SU-DHL-6 (cell line): ENCODE measurements at regions not wholly inside any gene's neighbourhood (a gene's known extent, or its start where the extent isn't known, plus 50 kb on each side); places are given as distances from the start of the nearest gene placed in this dataset.

ENCODE experiments used
- H2AFZ ChIP-seq: fragments of 200-600 bp; sonication (generic); 2 replicates; pipeline ENCODE4 v1.6.1; 2014; ENCODE audit warnings: low read depth, mild to moderate bottlenecking, moderate library complexity, mixed read lengths, antibody characterized with exemption, low read length; ENCODE audit not compliant: severe bottlenecking
- H3F3A ChIP-seq: fragments of 200-600 bp; shearing (Covaris generic); 2 replicates; pipeline ENCODE4 v1.6.0; 2016; ENCODE audit warnings: antibody characterized with exemption, mild to moderate bottlenecking; ENCODE audit not compliant: insufficient read depth
- H3K27ac ChIP-seq: fragments of 200-600 bp; sonication (generic); 2 replicates; pipeline ENCODE4 v1.5.1; 2016; ENCODE audit warnings: low read depth, mild to moderate bottlenecking, low read length, moderate library complexity, mixed read lengths
- H3K27me3 ChIP-seq: fragments of 200-600 bp; sonication (generic), shearing (Covaris generic); 2 replicates; pipeline ENCODE4 v1.6.0; 2014; ENCODE audit warnings: mild to moderate bottlenecking, low read length
- H3K36me3 ChIP-seq: fragments of 200-600 bp; sonication (generic); 2 replicates; pipeline ENCODE4 v1.6.1; 2014; ENCODE audit warnings: mild to moderate bottlenecking, low read length, mixed read lengths
- H3K4me2 ChIP-seq: fragments of 300-600, 200-600 bp; shearing (Covaris generic), sonication (generic); 2 replicates; pipeline ENCODE4 v1.6.0; 2014; ENCODE audit warnings: low read length, low read depth, mild to moderate bottlenecking; ENCODE audit not compliant: poor library complexity, severe bottlenecking
- H3K4me3 ChIP-seq: fragments of 200-600 bp; sonication (generic); 2 replicates; pipeline ENCODE4 v1.5.1; 2014; ENCODE audit warnings: antibody characterized with exemption, low read length, mild to moderate bottlenecking, mixed read lengths; ENCODE audit not compliant: insufficient read depth, poor library complexity, severe bottlenecking
- H3K79me2 ChIP-seq: fragments of 200-600 bp; sonication (generic); 2 replicates; pipeline ENCODE4 v1.6.1; 2014; ENCODE audit warnings: mild to moderate bottlenecking, low read length, moderate library complexity; ENCODE audit not compliant: insufficient read depth
- H3K9ac ChIP-seq: fragments of 200-600 bp; sonication (generic); 2 replicates; pipeline ENCODE4 v1.7.0; 2014; ENCODE audit warnings: mild to moderate bottlenecking, low read length
- H3K9me2 ChIP-seq: fragments of 200-600 bp; sonication (generic); replicated peaks from 2 replicates; pipeline ENCODE4 v1.6.1; 2014; ENCODE audit warnings: low read length; ENCODE audit not compliant: insufficient read depth
- H3K9me3 ChIP-seq: fragments of 200-600 bp; sonication (generic); 2 replicates; pipeline ENCODE4 v1.6.1; 2014; ENCODE audit warnings: low read length, mixed read lengths; ENCODE audit not compliant: insufficient read depth
- H4K20me1 ChIP-seq: fragments of 200-600 bp; sonication (generic); 2 replicates; pipeline ENCODE4 v1.6.1; 2014; ENCODE audit warnings: low read depth, mild to moderate bottlenecking, antibody characterized with exemption, low read length, moderate library complexity, mixed read lengths
- EZH2phosphoT487 ChIP-seq: fragments of 200-600 bp; sonication (generic), shearing (Covaris generic); conservative IDR thresholded peaks from 2 replicates; pipeline ENCODE4 v1.6.1; 2018; ENCODE audit warnings: mild to moderate bottlenecking, antibody characterized with exemption, low read length, moderate library complexity, mixed read lengths
- TF ChIP-seq, protein P1 (sequence below): fragments of 200-600 bp; sonication (generic); IDR thresholded peaks from one replicate; pipeline ENCODE4 v1.5.1; 2017; ENCODE audit warnings: antibody characterized with exemption, mild to moderate bottlenecking, low read length, moderate library complexity; ENCODE audit not compliant: insufficient read depth, poor library complexity, severe bottlenecking

DNA sequence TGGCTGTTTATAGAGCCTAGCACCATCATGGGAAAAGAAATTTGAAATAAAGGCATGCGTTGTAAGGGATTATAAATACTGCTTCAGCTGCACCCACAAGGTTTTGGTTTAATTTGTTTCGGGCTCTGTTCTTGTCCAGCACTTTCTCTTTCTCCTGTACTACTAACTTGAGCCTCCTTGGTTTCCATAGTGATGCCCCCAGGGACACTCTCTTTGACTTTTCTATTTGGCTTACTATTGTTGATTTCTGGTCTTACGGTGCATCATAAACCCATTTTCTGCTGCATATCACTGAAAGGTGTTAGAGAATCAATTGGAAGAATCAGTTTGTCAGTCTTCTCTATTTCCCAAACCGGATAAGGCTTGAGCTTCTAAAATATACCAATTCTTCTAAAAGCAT is 1674.3 kb upstream of the RAG2 start:
- no peak overlapping the region for H3K4me2 ChIP-seq
- H3K9me2 ChIP-seq: no peaks in the 10 kb centered on the region
- no peaks in the 10 kb centered on the region for H3K79me2 ChIP-seq
- no peaks in the 10 kb centered on the region for H3K36me3 ChIP-seq
- H2AFZ ChIP-seq: no peak overlapping the region
- no peaks in the 10 kb centered on the region for H3F3A ChIP-seq
- no peak for TF ChIP-seq EZH2phosphoT487
- TF ChIP-seq, protein P1, sequence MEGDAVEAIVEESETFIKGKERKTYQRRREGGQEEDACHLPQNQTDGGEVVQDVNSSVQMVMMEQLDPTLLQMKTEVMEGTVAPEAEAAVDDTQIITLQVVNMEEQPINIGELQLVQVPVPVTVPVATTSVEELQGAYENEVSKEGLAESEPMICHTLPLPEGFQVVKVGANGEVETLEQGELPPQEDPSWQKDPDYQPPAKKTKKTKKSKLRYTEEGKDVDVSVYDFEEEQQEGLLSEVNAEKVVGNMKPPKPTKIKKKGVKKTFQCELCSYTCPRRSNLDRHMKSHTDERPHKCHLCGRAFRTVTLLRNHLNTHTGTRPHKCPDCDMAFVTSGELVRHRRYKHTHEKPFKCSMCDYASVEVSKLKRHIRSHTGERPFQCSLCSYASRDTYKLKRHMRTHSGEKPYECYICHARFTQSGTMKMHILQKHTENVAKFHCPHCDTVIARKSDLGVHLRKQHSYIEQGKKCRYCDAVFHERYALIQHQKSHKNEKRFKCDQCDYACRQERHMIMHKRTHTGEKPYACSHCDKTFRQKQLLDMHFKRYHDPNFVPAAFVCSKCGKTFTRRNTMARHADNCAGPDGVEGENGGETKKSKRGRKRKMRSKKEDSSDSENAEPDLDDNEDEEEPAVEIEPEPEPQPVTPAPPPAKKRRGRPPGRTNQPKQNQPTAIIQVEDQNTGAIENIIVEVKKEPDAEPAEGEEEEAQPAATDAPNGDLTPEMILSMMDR: no peak
- H3K9me3 ChIP-seq: no peaks in the 10 kb centered on the region
- no peaks in the 10 kb centered on the region for H4K20me1 ChIP-seq
- no peak overlapping the region for H3K9ac ChIP-seq
- no peaks in the 10 kb centered on the region for H3K27me3 ChIP-seq
- H3K27ac ChIP-seq: no peak overlapping the region
- H3K4me3 ChIP-seq: no peak overlapping the region

DNA sequence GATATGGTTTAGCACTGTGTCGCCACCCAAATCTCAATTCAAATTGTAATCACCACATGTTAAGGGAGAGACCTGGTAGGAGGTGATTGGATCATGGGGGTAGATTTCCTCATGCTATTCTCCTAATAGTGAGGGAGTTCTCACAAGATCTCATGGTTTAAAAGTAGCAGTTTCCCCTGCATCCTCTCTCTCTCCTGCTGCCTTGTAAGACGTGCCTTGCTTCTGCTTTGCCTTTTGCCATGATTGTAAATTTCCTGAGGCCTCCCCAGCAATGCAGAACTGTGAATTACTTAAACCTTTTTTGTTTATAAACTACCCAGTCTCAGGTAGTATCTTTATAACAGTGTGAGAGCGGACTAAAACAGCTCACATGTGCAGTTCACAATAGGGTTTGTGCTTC is 1668.7 kb upstream of the RAG2 start:
- Histone ChIP-seq H3K9me2 (no peaks in the 10 kb centered on the region), H3K9me3 (peaks cover 4% of the 10 kb centered on the region; the same call in 1 of the 2 replicates), H3F3A (no peaks in the 10 kb centered on the region), H3K9ac (no peak overlapping the region), H3K4me3 (no peak overlapping the region), H2AFZ (no peak overlapping the region), H4K20me1 (no peaks in the 10 kb centered on the region), H3K27ac (no peak overlapping the region), H3K79me2 (no peaks in the 10 kb centered on the region), H3K27me3 (no peaks in the 10 kb centered on the region), H3K36me3 (no peaks in the 10 kb centered on the region), H3K4me2 (no peak overlapping the region)
- no peak for TF ChIP-seq EZH2phosphoT487
- TF ChIP-seq, protein P1: no peak

DNA sequence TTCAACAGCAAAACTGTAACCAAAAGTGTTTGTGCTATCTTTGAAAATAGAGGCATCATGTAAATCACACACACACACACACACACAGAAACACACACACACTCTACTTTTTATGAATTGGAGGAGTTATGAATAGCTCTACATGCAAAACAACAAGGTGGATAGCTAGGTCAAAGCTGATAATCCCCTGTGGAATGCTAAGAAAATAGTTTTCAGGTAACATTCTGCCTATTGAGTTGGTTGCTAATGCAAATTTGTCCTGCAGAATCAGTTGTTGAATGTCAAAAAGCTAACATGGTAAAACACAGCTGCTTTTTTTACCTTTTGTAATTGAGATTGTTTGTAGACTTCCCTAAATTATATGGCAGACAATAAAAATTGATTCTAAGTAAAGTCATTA is 1658.4 kb upstream of the RAG2 start:
- H3K9me2 ChIP-seq: no peaks in the 10 kb centered on the region

More for the DNA sequence above, 1658.4 kb upstream of the RAG2 start:
- H4K20me1 ChIP-seq: no peaks in the 10 kb centered on the region
- H3K4me3 ChIP-seq: no peak overlapping the region
- no peaks in the 10 kb centered on the region for H3K27me3 ChIP-seq
- no peaks in the 10 kb centered on the region for H3K9me3 ChIP-seq
- H3K4me2 ChIP-seq: no peak overlapping the region
- no peak overlapping the region for H2AFZ ChIP-seq
- no peaks in the 10 kb centered on the region for H3F3A ChIP-seq
- H3K36me3 ChIP-seq: no peaks in the 10 kb centered on the region
- no peak overlapping the region for H3K9ac ChIP-seq
- TF ChIP-seq, protein P1: no peak
- no peak for TF ChIP-seq EZH2phosphoT487
- H3K79me2 ChIP-seq: no peaks in the 10 kb centered on the region
- no peak overlapping the region for H3K27ac ChIP-seq
